ENCODE measurements at regions not wholly inside any gene's neighbourhood (a gene's known extent, or its start where the extent isn't known, plus 50 kb on each side); places are given as distances from the start of the nearest gene placed in this dataset.

GRCh38 chr16:76926042-76926441, 264.9 kb upstream of the MON1B start:
- DNase-seq = no peak

- DNase-seq = no peak
These were observed 264.4 kb upstream of the MON1B start for GRCh38 chr16:76926595-76926994.

GRCh38 chr16:76931186-76931585, 259.8 kb upstream of the MON1B start:
- DNase-seq = no peak

GRCh38 chr16:76932541-76933211, 258.3 kb upstream of the MON1B start:
- DNase-seq = no peak

GRCh38 chr16:76940251-76940650, 250.7 kb upstream of the MON1B start:
- DNase-seq = no peak

GRCh38 chr16:76941113-76941512, 249.9 kb upstream of the MON1B start:
- no peak for DNase-seq

- no peak for DNase-seq
These were observed 248.9 kb upstream of the MON1B start for GRCh38 chr16:76942089-76942488.

- no peak for DNase-seq
These were observed 247.1 kb upstream of the MON1B start for GRCh38 chr16:76943921-76944320.

GRCh38 chr16:76946879-76947278, 244.1 kb upstream of the MON1B start:
- no peak for DNase-seq

- no peak for DNase-seq
These were observed 243.2 kb upstream of the MON1B start for GRCh38 chr16:76947749-76948148.

GRCh38 chr16:76955629-76956028, 235.4 kb upstream of the MON1B start:
- no peak for DNase-seq

- DNase-seq = no peak
These were observed 234.6 kb upstream of the MON1B start for GRCh38 chr16:76956394-76956793.

GRCh38 chr16:76956841-76957240, 234.1 kb upstream of the MON1B start:
- DNase-seq = no peak

GRCh38 chr16:76959166-76959565, 231.8 kb upstream of the MON1B start:
- DNase-seq = no peak

GRCh38 chr16:76963614-76964315, 227.2 kb upstream of the MON1B start:
- DNase-seq = no peak

GRCh38 chr16:76964464-76965154, 226.4 kb upstream of the MON1B start:
- DNase-seq = no peak

- DNase-seq = no peak
These were observed 220.8 kb upstream of the MON1B start for GRCh38 chr16:76970087-76970744.

GRCh38 chr16:76970745-76971099, 220.3 kb upstream of the MON1B start:
- DNase-seq = no peak

- no peak for DNase-seq
These were observed 214.9 kb upstream of the MON1B start for GRCh38 chr16:76976101-76976500.

- DNase-seq = no peak
These were observed 214.2 kb upstream of the MON1B start for GRCh38 chr16:76976756-76977155.

GRCh38 chr16:76984196-76984595, 206.8 kb upstream of the MON1B start:
- no peak for DNase-seq

GRCh38 chr16:76985392-76986045, 205.5 kb upstream of the MON1B start:
- DNase-seq = no peak

- no peak for DNase-seq
These were observed 202.5 kb upstream of the MON1B start for GRCh38 chr16:76988526-76988925.

All from CD4-positive, alpha-beta T cell treated with Interleukin-4 for 4 hours (primary cell).